Psoas muscle (tissue), 7 donors: ENCODE measurements at regions not wholly inside any gene's neighbourhood (a gene's known extent, or its start where the extent isn't known, plus 50 kb on each side); places are given as distances from the start of the nearest gene placed in this dataset.

ENCODE experiments used
- ATAC-seq, 4 donors: fragments of 200-7000 bp; cut with Tn5 transposase; one replicate each; pipeline ENCODE4 v1.9.1; 2020; ENCODE audit warnings: moderate library complexity in 3 of 4, mild to moderate bottlenecking in 2 of 4
- DNase-seq, 2 donors: peaks; one replicate each; pipeline ENCODE4 v3.0.0-alpha.2; 2020
- H3K27ac ChIP-seq: fragments of 200-600 bp; one replicate; pipeline ENCODE4 v1.8.0; 2022
- H3K27me3 ChIP-seq, 3 donors: fragments of 200-600 bp in 1 of 3; one replicate each; pipeline versions ENCODE4 v1.6.1 to v1.8.0; 2013 to 2022; ENCODE audit warnings: low read length in 2 of 3, mild to moderate bottlenecking in 2 of 3, moderate library complexity in 1 of 3; ENCODE audit not compliant: insufficient read depth in 3 of 3
- H3K36me3 ChIP-seq, 2 donors: fragments of 200-600 bp in 1 of 2; one replicate each; pipeline versions ENCODE4 v1.6.1 to v1.8.0; 2013 to 2022; ENCODE audit warnings: low read depth in 1 of 2, mild to moderate bottlenecking in 1 of 2, moderate library complexity in 1 of 2; ENCODE audit not compliant: insufficient read depth in 1 of 2
- H3K4me1 ChIP-seq: fragments of 200-600 bp; one replicate; pipeline ENCODE4 v1.8.0; 2022
- H3K4me3 ChIP-seq: fragments of 200-600 bp; one replicate; pipeline ENCODE4 v1.8.0; 2022; ENCODE audit warnings: mild to moderate bottlenecking
- H3K9me3 ChIP-seq: fragments of 200-600 bp; one replicate; pipeline ENCODE4 v1.8.0; 2022
- WGBS, 3 donors: extraction: QIAGEN DNeasy Blood & Tissue Kit; methylation state at CpG; one replicate each; pipeline versions ENCODE4 v1.1.6 to v1.1.7; 2013; 5-methylcytosine and 5-hydroxymethylcytosine counted together
- intact Hi-C, 2 donors: fragments of 100-400 bp; cut with DNase I; formaldehyde crosslinking; loops; one replicate each; pipeline versions ENCODE4 v1.11.0 to v1.14.2; 2022
- TF ChIP-seq, protein P1 (sequence below): fragments of 200-600 bp; IDR thresholded peaks from one replicate; pipeline ENCODE4 v1.8.0; 2022; ENCODE audit warnings: antibody characterized with exemption
- donor health status: healthy with polysubstance abuse.
- donor health status: DM: no; HTN: no; CAD: no; lungs with moderate emphysema.
- donor health status: Bipolar disorder and iron deficiency.
- donor health status: healthy.
- donor health status: DM: yes; HTN: yes; CAD: no.
- donor health status: DM: no; HTN: no; CAD: no.
- donor health status: DM: yes; HTN: yes; CAD: no.

DNA sequence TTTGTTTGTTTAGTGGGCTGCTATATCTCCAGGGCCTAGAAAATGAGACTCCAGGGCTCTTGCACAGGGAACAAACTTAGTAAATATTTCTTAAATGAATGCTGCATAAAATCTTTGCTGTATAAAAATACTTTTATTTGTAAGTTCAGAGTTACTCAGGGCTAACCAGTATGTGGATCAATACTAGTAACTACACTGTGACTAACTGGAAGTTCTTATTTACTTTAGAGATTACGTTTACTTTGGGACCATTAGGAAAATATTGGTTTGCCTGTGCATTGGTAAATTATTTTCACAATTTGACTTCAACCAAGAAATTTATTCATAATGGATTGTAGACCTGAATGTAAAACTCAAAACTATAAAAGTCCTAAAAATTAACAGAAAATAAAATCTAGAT, 575.5 kb downstream of the RNF144A start:
- H3K36me3 ChIP-seq: no peaks in the 10 kb centered on the region
- H3K4me1 ChIP-seq: no peaks in the 10 kb centered on the region
- no peak overlapping the region for H3K27ac ChIP-seq
- WGBS, 3 donors: 87 to 91% (median 88%) methylated on average over 1 of the region's 1 CpG
- H3K27me3 ChIP-seq: no peaks in the 10 kb centered on the region
- H3K4me3 ChIP-seq: no peak overlapping the region
- ATAC-seq (no peak), DNase-seq (no peak)
- no peaks in the 10 kb centered on the region for H3K9me3 ChIP-seq
- intact Hi-C loops: no loop called here
- TF ChIP-seq, protein P1, sequence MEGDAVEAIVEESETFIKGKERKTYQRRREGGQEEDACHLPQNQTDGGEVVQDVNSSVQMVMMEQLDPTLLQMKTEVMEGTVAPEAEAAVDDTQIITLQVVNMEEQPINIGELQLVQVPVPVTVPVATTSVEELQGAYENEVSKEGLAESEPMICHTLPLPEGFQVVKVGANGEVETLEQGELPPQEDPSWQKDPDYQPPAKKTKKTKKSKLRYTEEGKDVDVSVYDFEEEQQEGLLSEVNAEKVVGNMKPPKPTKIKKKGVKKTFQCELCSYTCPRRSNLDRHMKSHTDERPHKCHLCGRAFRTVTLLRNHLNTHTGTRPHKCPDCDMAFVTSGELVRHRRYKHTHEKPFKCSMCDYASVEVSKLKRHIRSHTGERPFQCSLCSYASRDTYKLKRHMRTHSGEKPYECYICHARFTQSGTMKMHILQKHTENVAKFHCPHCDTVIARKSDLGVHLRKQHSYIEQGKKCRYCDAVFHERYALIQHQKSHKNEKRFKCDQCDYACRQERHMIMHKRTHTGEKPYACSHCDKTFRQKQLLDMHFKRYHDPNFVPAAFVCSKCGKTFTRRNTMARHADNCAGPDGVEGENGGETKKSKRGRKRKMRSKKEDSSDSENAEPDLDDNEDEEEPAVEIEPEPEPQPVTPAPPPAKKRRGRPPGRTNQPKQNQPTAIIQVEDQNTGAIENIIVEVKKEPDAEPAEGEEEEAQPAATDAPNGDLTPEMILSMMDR: no peak

DNA sequence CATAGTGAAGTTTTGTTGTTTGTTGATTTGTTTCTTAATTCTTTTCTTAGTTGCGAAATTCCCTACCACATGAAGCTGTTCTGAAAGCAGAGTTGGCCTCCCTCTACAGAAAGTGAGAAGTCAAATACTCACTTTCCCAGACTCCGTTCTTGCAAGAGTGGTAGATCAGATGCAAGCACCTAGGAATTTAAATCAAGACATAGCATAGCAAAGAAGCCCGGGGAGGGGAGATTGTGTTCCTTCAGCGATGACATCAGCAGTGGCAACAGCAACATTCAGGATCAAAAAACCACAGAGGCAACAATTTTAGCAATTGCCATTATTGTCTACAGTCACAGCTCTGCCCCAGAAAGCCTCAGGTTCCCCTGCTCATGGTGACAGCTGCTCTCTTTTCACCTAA, 580.0 kb downstream of the RNF144A start:
- no peak overlapping the region for H3K4me3 ChIP-seq
- DNase-seq (no peak), ATAC-seq (no peak)
- WGBS, 3 donors: 56 to 62% (median 59%) methylated on average over 4 of the region's 4 CpGs
- TF ChIP-seq, protein P1: no peak
- H3K4me1 ChIP-seq: no peaks in the 10 kb centered on the region
- H3K36me3 ChIP-seq: no peaks in the 10 kb centered on the region
- H3K9me3 ChIP-seq: no peaks in the 10 kb centered on the region
- H3K27me3 ChIP-seq: no peaks in the 10 kb centered on the region
- intact Hi-C loops: no loop called here
- H3K27ac ChIP-seq: no peak overlapping the region

DNA sequence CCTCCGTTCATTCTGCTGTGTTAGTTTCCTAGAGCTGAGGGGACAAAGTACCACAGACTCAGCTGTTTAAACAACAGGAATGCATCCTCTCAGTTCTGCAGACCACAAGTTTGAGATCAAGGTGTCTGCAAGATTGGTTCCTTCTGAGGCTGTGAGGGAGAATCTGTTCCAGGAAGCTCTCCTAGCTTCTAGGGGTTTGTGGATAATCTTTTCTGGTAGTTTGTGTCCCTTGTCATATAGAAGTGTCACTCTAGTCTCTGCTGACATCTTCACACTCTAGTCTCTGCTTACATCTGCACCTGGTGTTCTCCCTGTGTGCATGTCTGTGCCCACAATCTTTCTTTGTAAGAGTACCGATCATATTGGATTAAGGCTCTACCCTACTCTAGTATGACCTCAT, 581.8 kb downstream of the RNF144A start:
- ATAC-seq (no peak), DNase-seq (no peak)
- Histone ChIP-seq H3K27ac (no peak overlapping the region), H3K4me3 (no peak overlapping the region), H3K4me1 (no peaks in the 10 kb centered on the region), H3K36me3 (no peaks in the 10 kb centered on the region), H3K9me3 (no peaks in the 10 kb centered on the region), H3K27me3 (no peaks in the 10 kb centered on the region)
- intact Hi-C loops: no loop called here
- 66 to 69% (median 69%) methylated on average over 2 of the region's 2 CpGs for WGBS, 3 donors
- TF ChIP-seq, protein P1: no peak

DNA sequence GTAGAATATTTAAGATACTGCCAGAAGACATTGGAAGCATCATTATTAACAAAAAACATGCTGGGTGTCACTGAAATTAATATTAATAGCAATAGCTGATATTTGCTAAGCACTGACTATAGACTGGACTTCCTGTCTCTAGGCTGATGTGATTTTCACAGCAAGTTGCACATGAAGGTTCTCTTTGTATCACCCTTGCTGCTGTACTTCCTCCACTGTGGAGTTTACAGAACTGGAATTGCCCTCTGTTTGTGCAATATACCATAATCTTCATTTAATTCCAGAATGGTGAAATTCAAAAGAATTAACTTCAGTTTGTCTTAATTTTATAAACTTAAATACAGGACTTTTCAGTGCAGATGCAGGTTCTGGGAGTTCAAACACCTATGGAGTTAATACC, 585.1 kb downstream of the RNF144A start:
- Histone ChIP-seq H3K4me1 (no peaks in the 10 kb centered on the region), H3K36me3 (no peaks in the 10 kb centered on the region), H3K27me3 (no peaks in the 10 kb centered on the region), H3K4me3 (no peak overlapping the region), H3K9me3 (no peaks in the 10 kb centered on the region), H3K27ac (no peak overlapping the region)
- DNase-seq (no peak), ATAC-seq (no peak)
- intact Hi-C loops: no loop called here
- TF ChIP-seq, protein P1: no peak

DNA sequence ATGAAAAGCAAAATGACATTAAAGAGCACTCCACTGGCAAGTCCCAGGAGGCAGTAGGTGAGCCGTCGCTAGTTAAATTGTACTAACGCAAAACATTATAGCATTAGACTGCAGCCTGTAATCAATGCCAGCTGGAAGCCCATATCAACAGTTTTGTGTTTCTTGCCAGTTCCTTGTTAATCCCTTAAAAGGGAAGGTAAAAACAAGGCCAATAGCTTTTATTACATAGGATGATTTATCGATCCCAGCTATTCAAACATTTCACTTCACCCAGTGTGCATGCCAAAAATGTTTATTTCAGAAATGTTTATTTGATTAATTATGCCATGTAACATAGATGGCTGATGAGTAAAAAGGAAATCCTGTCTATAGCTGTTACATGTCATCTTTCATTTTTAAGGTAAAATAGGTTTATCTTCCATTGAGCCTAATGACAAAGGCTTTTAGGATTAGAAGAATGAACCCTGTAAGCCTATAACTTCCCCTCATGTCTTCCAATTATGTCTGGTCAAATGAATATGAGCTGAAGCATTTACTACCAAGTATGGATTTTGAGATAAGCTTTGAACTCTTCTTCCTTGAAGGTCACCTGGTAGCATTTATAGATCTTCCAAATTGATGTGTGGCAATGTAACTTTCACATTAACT, 591.2 kb downstream of the RNF144A start:
- Histone ChIP-seq H3K27ac (no peak overlapping the region), H3K4me3 (no peak overlapping the region), H3K36me3 (no peaks in the 10 kb centered on the region), H3K9me3 (no peaks in the 10 kb centered on the region), H3K27me3 (no peaks in the 10 kb centered on the region), H3K4me1 (no peaks in the 10 kb centered on the region)
- TF ChIP-seq, protein P1: no peak
- ATAC-seq: no peak
- intact Hi-C loops: no loop called here
- DNase-seq: no peak
- WGBS, 3 donors: 33 to 46% (median 42%) methylated on average over 4 of the region's 4 CpGs
